Stimulated activated CD4-positive, alpha-beta T cell treated with anti-CD3 and anti-CD28 coated beads, Interleukin-4, amount 100 ng/mL, for 48 hours (primary cell): ENCODE measurements at regions not wholly inside any gene's neighbourhood (a gene's known extent, or its start where the extent isn't known, plus 50 kb on each side); places are given as distances from the start of the nearest gene placed in this dataset.
"Not testable (repeated sequence)": the region's sequence is repeated elsewhere in the genome, so short reads cannot be mapped to it uniquely, and the experiment has no call there.

Source experiments
- DNase-seq, 2 donors: peaks; one replicate each; pipeline ENCODE4 v3.0.0-alpha.2; 2020; ENCODE audit warnings: low read depth in 2 of 2

DNA sequence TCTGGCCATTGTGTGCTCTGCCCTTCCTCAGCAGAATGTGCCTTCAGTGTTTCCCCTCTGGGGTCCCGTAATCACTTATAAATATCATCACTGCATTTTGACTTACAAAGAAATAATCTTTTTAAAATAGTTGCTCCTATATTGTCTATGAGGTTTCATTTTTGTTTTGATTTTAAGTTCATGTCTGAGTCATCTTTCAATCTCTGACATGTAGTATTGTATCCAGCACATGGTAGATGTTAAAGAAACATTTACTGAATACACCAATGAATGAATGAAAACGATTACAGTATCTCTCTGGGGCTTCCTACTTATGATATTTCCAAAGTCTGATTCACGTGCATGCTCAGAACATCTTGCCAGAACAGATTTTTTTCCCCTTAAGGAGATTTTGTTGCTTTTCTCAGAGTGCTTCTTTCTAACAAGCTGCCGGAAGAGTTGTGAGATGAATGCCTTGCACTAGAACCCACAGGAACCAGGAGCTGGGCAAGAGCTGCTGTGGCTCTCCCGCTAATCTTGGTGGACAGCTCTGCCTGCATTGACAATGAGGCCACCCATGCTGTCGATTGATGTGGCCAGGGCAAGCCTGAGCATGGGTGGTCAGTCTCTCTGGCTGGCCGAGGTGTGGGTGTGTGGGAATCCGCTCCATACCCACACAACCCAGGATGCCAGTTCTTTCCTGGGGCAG, 199.4 kb downstream of the CYRIA start:
- DNase-seq: no peak

DNA sequence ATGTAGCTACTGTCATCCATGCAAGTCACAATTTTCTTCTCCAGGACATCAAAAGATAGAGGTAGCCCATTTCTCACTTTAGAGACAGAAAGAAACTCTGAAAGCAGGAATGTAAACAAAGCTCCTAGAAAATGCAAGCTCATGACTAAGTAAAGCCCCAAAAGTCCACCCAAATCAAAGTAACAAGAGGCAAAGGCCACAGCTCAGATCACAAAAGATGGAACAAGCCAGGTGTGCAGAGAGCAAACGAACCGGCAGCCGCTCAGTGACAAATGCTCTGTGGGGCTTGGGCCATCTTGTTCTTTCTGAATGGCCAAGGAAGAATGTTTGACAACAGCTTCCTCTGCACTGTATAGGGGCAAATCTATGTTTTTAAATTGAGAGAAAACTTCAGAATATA, 201.0 kb downstream of the CYRIA start:
- no peak for DNase-seq

DNA sequence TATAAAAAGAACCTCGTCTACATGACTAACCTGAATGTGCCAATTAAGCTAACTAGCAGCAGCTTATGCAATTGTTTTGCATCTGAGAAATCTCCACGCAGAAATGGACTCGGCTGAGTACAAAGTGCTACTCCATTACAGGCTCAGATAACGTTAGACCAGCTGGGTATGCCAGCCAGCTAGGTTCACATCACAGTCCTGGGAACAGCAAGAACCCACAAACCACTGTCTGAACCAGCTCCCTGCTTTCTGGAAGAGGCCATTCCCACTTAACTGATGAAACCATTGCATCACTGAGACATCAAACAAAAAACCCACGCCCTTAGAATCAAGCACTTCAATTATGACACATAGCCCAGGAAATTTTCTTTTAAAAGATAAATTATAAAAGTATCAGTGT, 202.7 kb downstream of the CYRIA start:
- DNase-seq: no peak

DNA sequence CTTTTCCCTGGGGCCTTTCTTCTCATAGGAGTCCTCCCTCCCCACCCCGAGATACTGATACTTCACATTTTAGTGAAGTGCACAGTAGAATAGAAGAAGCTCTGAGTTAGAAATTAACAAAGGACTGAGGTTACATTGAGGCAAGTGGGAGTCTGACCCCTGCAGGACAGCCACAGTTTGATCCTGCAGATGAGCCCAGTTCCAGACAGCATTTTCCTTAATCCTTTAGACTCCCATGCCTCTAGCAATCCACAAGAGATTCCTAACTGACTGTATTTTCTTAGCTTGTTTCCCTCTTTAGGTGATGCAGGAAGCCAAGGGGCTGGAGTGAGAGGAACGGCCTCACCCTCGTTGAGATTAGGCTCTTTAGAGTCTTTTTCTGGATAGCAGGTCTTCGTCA, 204.0 kb downstream of the CYRIA start:
- no peak for DNase-seq

DNA sequence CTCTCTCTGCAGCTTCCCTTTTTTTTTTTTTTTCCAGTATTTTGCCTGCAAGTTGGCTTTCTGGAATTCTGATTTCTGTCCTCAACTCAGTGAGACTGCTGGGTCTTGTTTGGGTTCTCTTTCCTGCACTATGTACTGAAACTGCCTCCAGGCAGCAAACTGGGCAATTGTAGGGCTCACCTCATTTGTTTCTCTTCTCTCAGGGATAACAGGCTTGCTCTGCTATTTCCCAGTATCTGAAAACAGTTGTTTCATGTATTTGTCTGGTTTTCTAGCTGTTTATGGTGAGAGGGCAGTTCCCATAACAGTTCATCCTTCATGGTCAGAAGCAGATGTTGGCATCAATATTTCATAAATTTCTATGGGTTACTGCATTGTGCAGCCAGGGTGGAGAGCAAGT, 206.0 kb downstream of the CYRIA start:
- DNase-seq: no peak

DNA sequence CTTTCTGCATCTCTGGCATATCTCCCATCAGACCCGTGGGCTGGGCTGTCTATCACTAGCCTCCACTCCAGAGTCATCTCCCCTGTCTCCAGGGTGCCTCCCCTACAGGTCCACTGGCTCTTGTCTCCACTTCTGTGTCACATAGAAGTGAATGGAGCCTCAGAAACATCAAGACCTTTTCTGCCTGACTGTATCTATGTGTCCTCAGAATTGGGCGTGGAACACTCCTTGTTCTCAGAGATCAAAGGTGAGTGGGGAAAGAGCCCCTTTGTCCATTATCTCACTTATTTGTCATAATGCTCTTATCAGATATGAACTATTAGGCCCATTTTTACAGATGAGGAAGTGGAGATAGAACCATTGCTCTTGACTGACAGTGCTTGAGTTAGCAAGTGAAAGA, 211.0 kb downstream of the CYRIA start:
- DNase-seq: no peak

DNA sequence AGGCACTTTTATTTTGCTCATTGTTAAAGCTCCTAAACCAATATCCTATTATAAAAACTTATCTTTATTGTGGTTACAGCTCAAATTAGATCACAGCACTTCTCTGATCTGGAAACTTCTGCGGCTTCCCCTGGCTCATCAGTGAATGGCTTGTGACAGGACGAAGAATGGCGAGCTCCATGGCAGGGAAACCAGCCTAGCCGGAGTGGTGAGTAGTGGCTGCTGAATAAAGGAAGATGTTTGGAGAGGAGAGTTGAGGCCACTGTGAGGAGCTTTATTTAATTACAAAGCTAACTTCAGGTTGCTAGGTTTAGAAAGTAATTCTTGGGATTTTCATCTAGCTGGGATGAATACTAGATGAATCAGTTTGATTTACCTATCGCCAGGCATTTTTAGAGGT, 213.5 kb downstream of the CYRIA start:
- no peak for DNase-seq

DNA sequence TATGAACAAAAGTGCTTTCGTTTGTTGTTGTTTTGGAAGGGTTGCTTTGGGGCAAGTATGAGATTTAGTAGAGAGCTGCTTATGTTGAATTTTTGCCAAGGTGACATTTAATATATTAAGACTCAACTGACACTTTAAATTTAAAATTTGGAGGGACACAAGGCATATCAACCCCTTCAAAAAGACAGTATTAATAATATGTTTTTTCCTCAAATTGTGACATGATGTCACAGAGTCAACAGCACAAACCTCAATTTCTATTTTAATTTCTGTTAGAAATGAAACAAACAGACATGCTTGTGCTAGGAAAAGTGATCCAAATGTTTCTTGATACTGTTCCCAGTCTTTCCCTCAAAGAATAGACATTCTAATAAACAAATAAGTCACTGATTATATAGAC, 218.9 kb downstream of the CYRIA start:
- DNase-seq: no peak

DNA sequence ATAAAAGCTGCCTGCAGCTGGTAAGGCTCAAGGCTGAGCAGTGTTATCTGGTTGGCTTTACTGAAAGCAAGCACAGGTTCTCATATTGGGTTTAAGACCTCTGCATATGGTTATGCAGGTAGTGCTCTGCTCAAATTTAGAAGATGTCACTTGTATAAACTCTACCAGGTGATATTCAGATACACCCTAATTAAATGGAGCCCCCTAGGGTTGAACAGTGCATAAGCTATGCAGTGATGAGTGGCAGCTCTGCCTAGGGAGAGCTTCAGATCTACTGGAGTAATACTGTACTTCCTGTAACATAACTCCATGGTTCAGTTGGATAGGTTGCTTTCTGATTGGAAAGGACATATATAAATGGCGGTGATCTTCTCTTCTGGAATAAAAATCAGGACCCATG, 222.7 kb downstream of the CYRIA start:
- DNase-seq: no peak

DNA sequence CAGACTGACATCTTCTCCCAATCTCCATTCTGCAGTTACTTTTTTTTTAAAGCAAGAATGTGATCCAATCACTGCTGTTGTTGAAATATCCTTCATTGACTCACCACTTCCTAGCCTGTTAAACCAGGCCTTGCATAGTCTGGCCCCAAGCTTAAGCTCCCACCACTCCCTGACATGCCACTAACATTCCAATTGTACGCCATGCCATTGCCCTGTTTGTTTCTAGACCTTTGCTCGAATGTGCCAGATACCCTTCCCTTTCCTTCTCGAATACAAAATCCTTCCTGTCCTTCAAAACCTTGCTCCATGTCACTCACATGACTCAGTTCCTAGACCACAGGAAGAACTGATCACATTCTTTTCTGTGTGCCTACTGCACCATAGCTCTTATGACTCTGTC, 224.2 kb downstream of the CYRIA start:
- no peak for DNase-seq

DNA sequence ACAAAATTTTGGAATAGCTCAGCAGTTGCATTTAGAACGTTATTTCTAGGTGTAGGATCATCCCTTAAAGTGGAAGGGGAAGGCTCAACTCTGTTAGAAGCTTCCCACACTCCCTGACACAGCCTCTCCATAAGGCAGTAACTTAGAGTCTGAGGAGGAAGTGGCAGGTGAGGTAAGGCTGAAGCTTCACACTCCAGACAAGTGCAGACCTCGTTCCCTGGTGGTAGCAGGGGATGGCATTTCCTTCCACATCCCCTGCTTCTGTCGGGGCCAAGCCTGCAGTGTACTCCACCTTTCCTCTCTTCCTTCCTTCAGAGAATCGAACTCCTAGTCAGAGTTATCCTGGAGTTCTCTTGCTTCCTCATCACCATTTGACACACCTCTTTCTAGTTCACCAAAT, 224.7 kb downstream of the CYRIA start:
- no peak for DNase-seq

DNA sequence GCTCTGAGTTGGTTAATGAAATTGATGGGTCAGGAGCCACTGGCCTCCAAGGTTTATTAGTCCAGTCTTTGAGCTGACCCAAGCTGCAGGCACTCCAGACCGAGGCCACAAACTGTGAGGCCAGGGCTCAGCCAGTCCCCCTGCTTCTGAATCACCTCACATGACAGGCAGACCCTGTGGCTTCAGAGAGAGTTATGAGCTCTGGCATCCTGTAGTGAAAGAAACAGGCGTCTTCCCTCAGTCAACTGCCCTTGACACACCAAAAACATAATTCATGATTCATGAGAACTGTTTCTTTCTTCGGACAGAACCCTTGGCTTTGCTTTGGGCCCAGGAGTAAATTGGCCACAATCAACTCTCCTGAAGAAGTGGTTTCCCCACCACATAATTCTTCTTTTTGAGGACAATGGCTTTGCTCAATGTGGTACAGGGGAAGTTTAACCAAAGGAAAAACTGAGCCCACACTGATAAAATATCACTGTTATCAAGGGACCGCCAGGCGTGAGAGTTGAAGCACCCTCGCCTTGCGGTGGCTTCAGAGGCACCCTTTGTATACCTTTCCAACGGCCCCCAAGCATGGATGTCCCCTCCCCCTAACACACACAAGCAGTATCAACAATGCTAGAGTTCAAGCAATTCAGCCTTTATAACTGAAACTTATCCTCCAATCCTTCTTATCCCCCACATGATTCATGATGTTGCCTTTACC, 226.9 kb downstream of the CYRIA start:
- no peak for DNase-seq

DNA sequence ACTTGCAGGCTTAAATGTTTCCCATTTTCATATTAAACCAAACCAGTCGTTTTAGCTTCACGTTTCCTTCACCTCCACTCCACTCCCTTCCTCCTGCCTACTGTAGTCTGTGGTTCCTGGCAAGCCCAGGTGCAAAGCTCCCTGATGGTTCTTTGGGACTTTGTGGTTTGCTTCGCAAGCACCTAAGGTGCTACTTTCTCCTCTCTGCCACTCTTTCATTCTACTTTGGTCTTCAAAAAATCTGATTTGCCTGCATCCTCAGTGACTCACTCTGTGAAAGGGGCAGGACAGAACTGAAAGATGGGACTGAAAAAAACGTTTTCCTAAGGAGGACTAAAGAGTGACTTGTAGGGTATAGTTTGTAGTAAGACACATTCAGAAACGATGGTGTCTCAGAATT, 228.4 kb downstream of the CYRIA start:
- DNase-seq: no peak

DNA sequence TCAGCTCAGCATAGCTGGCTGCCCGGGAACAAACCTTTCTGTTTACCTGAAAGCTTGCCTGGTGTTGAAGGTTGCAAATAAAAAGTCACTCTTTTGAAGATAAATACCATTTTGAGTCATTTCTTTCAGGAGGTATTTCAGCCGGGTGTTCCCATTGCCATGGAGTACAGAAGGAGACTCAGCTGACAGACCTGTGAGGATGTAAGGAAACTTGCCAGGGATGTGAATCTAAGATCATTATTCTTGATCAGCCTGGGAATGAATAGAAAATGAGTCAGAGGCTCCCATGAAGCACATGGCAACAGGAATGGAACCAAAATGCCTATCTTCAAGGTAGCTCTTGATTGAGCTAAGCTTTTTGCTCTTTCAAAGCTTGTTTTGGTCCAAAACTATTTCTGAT, 231.2 kb downstream of the CYRIA start:
- no peak for DNase-seq

DNA sequence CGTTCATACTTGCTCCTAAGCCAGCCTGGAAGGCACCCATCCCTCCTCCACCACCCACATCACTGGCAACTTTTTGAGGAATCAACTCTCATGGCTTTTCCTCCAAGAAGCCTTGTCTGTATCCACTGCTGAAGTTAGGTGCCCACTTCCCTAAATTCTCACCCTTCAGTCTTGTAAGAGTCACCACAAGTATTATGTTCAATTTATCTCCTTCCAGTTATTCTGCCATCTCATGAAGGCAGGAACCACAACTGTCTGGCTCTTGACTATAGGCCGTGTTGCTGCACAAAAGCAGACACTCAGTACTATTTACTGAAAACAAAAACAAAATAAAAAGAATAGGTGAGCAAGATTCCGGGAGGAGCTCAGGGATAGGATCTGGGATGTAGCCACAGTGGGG, 234.8 kb downstream of the CYRIA start:
- DNase-seq: no peak

DNA sequence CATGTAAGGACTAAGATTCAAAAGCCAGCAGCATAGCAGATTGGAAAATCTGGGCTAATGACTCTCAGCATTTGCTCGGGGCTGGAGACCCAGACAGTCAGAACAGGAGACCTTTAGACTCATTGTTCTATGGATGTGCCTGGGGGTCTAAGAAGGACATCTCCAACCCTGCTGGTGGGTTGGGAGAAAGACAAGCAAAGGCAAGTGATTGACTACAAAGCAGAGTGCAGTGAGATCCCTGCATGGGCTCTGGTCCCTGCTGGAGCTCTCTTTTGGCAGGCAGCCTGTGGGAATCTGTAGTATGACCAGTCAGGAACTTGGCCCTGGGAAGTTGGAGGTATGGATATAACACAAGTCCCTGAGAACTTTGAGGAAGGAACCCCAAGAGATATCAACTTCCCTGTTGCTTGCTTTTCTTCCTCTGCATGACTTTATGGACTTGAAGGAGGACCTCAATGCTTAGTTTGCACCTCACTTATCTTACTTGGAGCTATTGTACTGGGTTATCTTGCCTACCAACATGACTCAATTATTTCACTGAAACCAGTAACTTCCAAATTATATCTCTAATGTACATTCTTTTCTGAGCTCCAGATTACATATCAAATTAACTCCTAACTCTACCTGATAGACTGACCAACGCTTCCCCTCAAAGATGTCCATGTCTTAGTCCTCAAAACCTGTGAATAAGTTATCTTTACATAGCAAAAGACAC, 236.0 kb downstream of the CYRIA start:
- DNase-seq: no peak

DNA sequence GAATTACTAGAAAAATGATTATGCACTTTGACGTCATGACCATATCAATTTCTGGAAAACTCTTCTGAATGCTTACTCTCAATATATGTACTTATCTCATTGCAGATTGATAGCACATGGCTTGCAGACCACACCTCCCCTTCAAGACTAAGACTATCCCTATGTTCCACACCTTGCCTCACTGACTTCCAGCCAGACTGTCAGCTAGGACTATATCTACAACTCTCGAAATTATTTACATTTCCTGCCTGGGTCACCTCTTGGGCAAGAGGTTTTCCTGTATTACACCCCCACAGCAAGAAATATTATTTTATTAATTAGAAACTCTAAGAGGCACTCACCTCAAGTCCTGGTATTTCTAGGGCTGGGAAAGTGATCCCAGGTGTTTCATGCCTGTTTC, 236.6 kb downstream of the CYRIA start:
- no peak for DNase-seq

DNA sequence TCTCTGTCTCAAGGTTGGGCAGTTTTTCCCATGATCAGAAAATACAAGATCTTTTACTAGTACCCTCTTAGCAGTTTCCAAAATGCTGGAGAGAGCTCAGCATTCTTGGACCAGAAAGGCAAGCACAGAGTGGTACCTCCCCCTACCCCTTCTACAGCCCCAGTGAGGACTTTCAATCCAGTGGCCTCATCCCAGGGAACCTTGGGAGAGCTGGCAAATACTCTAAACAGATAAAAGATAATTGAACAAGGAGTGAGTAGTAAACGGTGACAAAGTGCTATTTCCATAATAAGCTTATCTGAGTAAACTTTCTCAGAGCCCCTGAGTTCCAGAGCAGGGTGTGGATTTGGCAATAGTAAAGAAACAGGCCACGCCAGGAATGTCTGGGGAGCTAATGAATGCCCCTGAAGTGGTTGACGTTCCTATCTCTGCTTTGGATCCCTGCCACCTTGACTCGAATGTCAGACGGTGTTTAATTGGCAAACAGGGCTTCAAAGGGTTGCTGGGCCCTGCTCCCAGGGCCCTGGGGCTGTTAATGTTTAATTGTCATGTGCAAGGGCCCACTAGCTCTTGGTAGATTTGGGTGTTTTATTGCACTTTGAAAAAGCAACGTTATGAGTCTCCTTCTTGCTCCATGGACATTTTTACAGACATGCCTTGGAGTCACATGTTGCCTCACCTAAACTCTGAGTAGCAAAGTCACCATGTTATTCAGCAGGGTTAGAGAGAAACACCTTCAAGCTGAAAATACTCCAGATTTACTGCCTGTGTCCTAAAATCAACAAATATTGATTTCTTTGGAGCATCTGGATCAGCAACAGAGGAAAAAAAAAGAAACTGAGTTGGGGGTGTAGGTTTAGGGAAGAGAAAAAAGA, 239.9 kb downstream of the CYRIA start:
- no peak for DNase-seq

DNA sequence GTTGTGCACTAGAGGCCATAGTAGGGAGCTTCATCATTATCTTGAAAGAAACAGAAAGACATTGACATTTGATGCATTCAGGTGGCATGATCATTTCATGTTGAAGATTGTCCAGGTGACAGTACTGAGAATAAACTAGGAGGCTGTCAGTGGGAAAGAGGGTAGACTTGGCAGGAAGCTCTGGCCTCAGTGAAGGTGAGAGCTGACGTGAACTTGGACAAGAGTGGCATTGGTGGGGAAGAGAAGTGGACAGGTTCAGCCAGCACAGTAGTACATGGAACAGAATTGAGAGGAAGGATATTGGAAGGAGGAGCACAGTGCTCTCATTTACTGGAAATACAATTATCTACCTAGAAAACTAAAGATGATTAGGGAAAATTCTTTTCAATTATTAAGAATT, 245.2 kb downstream of the CYRIA start:
- no peak for DNase-seq

DNA sequence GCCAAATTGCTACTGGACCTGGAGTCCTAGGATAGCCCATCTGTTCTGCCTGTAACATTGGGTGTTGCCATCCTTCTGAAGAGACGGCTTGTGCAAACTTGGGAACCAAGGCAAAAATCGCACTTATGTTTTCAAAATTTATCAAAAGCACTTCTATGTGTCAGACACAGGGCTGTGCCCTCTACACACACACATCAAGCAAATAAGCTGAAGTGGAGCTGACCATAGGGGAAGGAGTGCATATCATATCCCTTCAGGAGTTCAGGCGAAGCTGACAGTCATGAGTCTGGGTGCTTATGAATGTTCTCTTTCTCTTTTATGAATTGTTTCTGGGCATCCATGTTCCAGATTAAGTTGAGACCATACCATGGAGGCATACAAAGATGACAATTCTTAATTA, 247.9 kb downstream of the CYRIA start:
- DNase-seq: no peak

DNA sequence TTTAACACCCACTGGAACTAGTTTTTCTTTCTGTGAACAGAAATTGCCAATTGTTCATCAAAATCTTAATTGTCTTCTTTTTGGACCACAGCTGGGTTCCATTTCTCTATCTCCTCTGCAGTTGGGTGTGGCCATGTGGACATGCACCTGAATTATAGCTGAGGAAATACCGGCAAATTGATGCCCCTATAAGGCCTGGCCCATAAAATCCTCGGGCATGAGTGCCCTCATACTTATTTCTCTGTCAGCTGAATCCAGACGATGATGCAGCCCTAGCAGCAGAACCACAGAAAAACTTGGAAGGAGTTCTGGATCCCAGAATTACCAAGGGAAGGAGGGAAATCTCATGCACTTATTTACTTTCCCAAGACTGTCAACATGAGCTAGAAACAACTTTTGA, 249.0 kb downstream of the CYRIA start:
- no peak for DNase-seq

DNA sequence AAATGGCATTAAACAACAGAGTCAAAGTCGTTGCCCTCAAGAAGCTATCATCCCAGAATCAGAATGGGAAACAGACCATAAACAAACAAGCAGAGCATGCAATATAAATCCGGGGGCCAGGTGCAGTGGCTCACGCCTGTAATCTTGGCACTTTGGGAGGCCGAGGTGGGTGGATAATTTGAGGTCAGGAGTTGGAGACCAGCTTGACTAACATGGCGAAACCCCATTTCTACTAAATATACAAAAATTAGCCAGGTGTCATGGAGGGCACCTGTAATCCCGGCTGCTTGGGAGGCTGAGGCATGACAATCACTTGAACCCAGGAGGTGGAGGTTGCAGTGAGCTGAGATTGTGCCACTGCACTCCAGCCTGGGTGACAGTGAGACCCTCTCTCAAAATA, 249.8 kb downstream of the CYRIA start:
- not testable (repeated sequence) for DNase-seq
